ENCODE measurements at regions not wholly inside any gene's neighbourhood (a gene's known extent, or its start where the extent isn't known, plus 50 kb on each side); places are given as distances from the start of the nearest gene placed in this dataset.

DNA sequence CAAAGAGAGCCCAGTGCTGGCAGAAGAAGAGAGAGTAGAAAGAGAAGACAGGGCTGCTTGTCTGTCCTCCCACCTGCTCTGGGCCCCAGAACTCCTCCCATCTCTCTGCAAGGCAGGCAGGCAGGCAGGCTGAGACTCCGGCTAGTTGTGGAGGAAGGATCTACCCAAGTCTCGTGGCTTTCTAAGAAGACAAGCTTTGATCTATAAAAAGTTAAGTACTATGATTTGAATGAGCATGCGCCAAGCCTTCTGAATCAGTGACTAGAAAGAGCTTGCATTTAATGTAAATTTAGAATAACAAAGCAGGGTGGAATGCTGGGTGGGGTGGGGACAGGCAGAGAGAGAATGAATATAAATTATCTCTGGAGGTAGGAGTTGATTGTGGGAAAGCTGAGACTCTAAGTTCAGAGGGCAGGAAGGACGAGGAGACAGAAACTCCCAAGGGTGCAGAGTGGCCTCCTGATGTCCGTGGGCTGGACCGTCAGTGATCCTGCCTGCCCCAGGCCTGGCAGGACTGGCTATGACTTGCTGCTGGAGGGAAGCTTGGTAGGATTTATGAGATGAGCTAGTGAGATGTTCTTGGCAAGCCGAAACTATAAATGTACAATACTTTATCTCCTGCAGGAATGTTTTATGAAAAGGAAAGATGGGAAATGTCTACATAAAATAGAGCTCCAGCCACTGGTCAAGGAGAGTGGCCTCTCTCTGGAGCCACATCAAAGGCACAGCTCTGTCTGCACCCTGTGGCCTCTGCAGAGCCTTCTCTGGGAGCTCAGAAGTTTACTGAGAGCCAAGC is 447.5 kb downstream of the TNS1 start:
- TF ChIP-seq, protein P1, sequence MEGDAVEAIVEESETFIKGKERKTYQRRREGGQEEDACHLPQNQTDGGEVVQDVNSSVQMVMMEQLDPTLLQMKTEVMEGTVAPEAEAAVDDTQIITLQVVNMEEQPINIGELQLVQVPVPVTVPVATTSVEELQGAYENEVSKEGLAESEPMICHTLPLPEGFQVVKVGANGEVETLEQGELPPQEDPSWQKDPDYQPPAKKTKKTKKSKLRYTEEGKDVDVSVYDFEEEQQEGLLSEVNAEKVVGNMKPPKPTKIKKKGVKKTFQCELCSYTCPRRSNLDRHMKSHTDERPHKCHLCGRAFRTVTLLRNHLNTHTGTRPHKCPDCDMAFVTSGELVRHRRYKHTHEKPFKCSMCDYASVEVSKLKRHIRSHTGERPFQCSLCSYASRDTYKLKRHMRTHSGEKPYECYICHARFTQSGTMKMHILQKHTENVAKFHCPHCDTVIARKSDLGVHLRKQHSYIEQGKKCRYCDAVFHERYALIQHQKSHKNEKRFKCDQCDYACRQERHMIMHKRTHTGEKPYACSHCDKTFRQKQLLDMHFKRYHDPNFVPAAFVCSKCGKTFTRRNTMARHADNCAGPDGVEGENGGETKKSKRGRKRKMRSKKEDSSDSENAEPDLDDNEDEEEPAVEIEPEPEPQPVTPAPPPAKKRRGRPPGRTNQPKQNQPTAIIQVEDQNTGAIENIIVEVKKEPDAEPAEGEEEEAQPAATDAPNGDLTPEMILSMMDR (IDR thresholded peaks at IDR 0.05; ENCODE audit: low read depth, low read length) = no peak
- DNase-seq (ENCODE audit: low read depth, low spot score) = peak; percentile 11
- H3K4me3 ChIP-seq (ENCODE audit: low read depth, low read length) = no peak overlapping the region
- in situ Hi-C loops (cut with HindIII; ENCODE audit: low sequenced_read_pairs) = no loop called here

DNA sequence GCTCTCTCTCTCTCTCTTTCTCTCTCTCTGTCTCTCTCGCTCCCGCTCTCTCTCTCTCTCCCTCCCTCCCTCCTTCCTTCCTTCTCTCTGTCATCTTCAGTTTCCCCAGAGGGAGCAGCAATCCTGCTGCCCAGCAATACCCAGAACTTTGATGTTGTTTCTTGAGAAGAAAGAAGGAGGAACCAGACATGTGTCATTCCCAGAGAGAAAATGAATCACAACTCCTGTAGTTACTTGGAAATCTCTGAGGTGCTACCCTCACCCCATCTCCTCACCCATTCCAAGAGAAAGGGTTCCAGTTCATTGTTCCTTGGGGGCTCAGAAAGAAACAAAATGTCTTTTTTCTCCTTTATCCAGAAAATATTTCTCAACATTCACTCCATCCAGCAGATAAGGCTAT is 449.1 kb downstream of the TNS1 start:
- TF ChIP-seq, protein P1 (IDR thresholded peaks at IDR 0.05; ENCODE audit: low read depth, low read length) = no peak

DNA sequence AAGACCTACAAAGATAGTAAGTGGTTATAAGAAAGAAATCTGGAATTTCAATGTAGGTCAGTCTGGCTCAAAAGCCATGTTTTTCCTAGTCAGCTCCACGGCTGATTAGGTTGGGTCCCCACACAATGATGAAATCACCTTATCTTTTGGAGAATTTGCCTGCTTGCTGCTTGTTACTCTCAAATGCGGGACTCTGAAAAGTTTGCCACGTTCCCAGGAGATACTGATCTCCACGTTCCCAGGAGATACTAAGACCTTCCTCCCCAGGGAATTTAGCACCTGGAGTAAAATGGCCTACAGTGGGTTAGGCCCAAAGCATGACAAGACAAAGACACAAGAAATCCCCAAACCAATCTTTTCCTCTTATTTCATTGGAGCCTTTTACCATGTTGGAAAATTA is 449.6 kb downstream of the TNS1 start:
- H3K4me3 ChIP-seq (ENCODE audit: low read depth, low read length) = no peak overlapping the region
- in situ Hi-C loops (cut with HindIII; ENCODE audit: low sequenced_read_pairs) = no loop called here
- no peak for DNase-seq (ENCODE audit: low read depth, low spot score)
- TF ChIP-seq, protein P1 (IDR thresholded peaks at IDR 0.05; ENCODE audit: low read depth, low read length) = no peak

More for the DNA sequence above, 449.1 kb downstream of the TNS1 start:
- H3K4me3 ChIP-seq (ENCODE audit: low read depth, low read length) = no peak overlapping the region
- in situ Hi-C loops (cut with HindIII; ENCODE audit: low sequenced_read_pairs) = no loop called here
- DNase-seq (ENCODE audit: low read depth, low spot score) = no peak

DNA sequence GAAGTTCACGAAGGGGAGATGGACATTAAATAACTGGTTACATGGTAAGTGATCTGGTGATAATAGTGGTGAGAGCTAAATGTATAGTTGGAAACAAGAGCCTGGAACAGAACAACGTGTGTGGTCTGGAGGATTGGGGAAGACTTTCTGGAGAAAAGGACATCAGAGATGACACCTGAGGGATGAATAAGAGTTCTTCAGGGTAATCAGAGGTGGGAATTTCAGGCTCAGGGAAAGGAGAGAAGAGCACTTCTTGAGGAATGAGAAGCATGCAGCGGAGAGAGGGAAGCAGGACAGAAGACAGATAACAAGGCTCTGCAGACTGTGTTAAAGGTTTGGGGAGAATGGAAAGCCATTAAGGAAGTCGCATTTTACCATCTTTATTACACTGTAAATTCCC is 450.7 kb downstream of the TNS1 start:
- DNase-seq (ENCODE audit: low read depth, low spot score) = no peak
- H3K4me3 ChIP-seq (ENCODE audit: low read depth, low read length) = no peak overlapping the region
- TF ChIP-seq, protein P1 (IDR thresholded peaks at IDR 0.05; ENCODE audit: low read depth, low read length) = no peak
- in situ Hi-C loops (cut with HindIII; ENCODE audit: low sequenced_read_pairs) = no loop called here

DNA sequence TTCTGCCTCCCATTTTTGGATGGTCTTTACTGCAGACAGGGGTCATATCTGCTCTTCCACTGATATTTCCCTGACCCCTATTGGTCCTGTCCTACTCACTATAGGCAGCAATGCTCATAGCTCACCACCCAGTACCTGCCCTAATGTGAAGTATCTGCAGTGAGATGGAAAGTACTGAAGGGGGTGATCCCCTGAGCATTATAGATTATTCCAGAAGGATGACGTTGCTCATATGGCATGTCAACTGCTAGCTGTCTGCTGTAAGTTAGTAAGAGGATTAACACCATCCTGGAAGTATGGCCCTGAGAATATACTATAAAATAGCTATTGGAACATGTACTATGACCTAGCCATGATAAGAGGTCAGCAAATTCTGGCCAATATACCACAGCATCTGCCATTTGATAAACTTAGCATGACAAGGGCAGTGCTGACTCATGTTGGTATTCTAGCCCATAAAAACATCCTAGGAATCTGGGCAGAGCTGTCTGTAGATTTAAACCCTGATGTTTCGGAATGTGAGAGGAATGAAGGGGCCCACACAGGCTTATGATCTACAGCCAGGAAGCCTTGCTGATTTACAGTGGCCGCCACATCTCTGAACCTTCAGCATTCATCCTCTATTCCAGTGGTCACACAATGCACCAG is 451.4 kb downstream of the TNS1 start:
- no peak overlapping the region for H3K4me3 ChIP-seq (ENCODE audit: low read depth, low read length)
- DNase-seq (ENCODE audit: low read depth, low spot score) = peak; percentile 18
- in situ Hi-C loops (cut with HindIII; ENCODE audit: low sequenced_read_pairs) = no loop called here
- TF ChIP-seq, protein P1 (IDR thresholded peaks at IDR 0.05; ENCODE audit: low read depth, low read length) = no peak

DNA sequence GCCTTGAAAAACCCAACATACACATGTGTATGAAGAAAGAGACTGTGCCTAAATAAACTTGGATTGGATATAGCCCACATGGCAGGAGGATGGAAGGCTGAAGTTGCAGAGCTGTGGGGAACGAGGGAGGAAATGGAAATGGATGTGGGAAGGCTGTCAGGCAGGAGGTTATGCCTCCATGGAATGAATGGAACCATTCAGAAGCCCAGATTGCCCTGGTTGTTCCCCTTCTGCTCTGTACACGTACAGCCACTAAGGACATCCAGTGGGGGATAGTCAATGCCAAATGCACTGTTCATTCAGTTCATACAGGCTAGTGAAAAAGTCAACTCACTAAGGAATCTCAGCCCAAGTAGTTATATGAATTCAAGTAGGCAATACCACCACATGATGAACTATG is 463.7 kb downstream of the TNS1 start:
- no peak overlapping the region for H3K4me3 ChIP-seq (ENCODE audit: low read depth, low read length)
- in situ Hi-C loops (cut with HindIII; ENCODE audit: low sequenced_read_pairs) = no loop called here
- no peak for DNase-seq (ENCODE audit: low read depth, low spot score)
- TF ChIP-seq, protein P1 (IDR thresholded peaks at IDR 0.05; ENCODE audit: low read depth, low read length) = no peak

Measured in astrocyte of the spinal cord (primary cell).